ENCODE measurements at regions not wholly inside any gene's neighbourhood (a gene's known extent, or its start where the extent isn't known, plus 50 kb on each side); places are given as distances from the start of the nearest gene placed in this dataset.
A peak's percentile ranks its signal among the peaks of the same experiment; 100 is the strongest.

GRCh38 chr1:244974106-244974505 is 109.8 kb upstream of the HNRNPU start:
- POLR2A ChIA-PET: interaction anchor here (0.6 to 9.0 kb wide), 5 partner anchors 11 to 324 kb away, joined by 3 to 207 read pairs (median 4); partner anchors contain the start of genes COX20 and HNRNPU
- peaks cover 8 to 19% (median 15%) of the 10 kb centered on the region in 7 donors for H3K4me1 Mint-ChIP-seq

GRCh38 chr1:244971552-244972216 is 107.3 kb upstream of the HNRNPU start:
- ChIA-PET CTCF (interaction anchor here (0.8 to 2.0 kb wide), 2 partner anchors 107 to 137 kb away, joined by 3 to 6 read pairs; no protein-coding TSS in a partner anchor), POLR2A (interaction anchor here (0.6 to 9.7 kb wide), 16 partner anchors 20 to 1715 kb away, joined by 3 to 308 read pairs (median 4); partner anchors contain the start of genes ADSS2, CATSPERE, COX20 and HNRNPU)
- no peaks in the 10 kb centered on the region for H3K27me3 ChIP-seq (ENCODE audit: control insufficient read depth in 2 of 2, insufficient read depth in 2 of 2, low read length in 2 of 2)
- peaks cover 0 to 12% (median 0%) of the 10 kb centered on the region in 3 experiments for H3K36me3 ChIP-seq (ENCODE audit: control insufficient read depth in 2 of 3, insufficient read depth in 3 of 3, low read length in 3 of 3)
- H3K27ac Mint-ChIP-seq: peak overlapping the region; percentile 97 to 100 (median 99)
- peak overlapping the region; percentile 81 for H3K4me3 ChIP-seq (ENCODE audit: low read length)
- ATAC-seq (no peak), DNase-seq (no peak)
- peak overlapping the region; percentile 99 for H3K27ac ChIP-seq (ENCODE audit: low read depth, low read length)
- peak overlapping the region; percentile 91 to 95 (median 93) for H3K4me3 Mint-ChIP-seq
- H3K9me3 ChIP-seq (ENCODE audit: control insufficient read depth in 2 of 3, low read length in 3 of 3): no peaks in the 10 kb centered on the region
- peaks cover 0 to 2% (median 0%) of the 10 kb centered on the region in 11 donors for H3K9me3 Mint-ChIP-seq
- H3K4me1 Mint-ChIP-seq: peaks cover 7 to 31% (median 25%) of the 10 kb centered on the region in 7 donors
- intact Hi-C loops (cut with micrococcal nuclease): loop anchor here (1.0 to 5.0 kb wide), 8 partner anchors 71 to 1961 kb away; partner anchors contain the start of genes CATSPERE (in 1 of the 2), CNST (in 1 of the 2), SMYD3 (in 1 of the 2) and TFB2M (in 1 of the 2)
- peaks cover 5 to 12% of the 10 kb centered on the region in 2 donors for H3K4me1 ChIP-seq (ENCODE audit: control insufficient read depth in 2 of 2, insufficient read depth in 2 of 2, low read length in 2 of 2)
- H3K27me3 Mint-ChIP-seq: peaks cover 0 to 14% (median 0%) of the 10 kb centered on the region in 5 donors
- peaks cover 0 to 4% (median 0%) of the 10 kb centered on the region in 5 donors for H3K36me3 Mint-ChIP-seq

More at GRCh38 chr1:244974106-244974505, 109.8 kb upstream of the HNRNPU start:
- Histone ChIP-seq H3K27ac (ENCODE audit: low read depth, low read length) (no peak overlapping the region), H3K4me1 (ENCODE audit: control insufficient read depth in 2 of 2, insufficient read depth in 2 of 2, low read length in 2 of 2) (peaks cover 5 to 11% of the 10 kb centered on the region in 2 donors), H3K9me3 (ENCODE audit: control insufficient read depth in 2 of 3, low read length in 3 of 3) (no peaks in the 10 kb centered on the region), H3K27me3 (ENCODE audit: control insufficient read depth in 2 of 2, insufficient read depth in 2 of 2, low read length in 2 of 2) (no peaks in the 10 kb centered on the region), H3K36me3 (ENCODE audit: control insufficient read depth in 2 of 3, insufficient read depth in 3 of 3, low read length in 3 of 3) (peaks cover 0 to 12% (median 0%) of the 10 kb centered on the region in 3 experiments), H3K4me3 (ENCODE audit: low read length) (no peak overlapping the region)
- peaks cover 0 to 2% (median 0%) of the 10 kb centered on the region in 11 donors for H3K9me3 Mint-ChIP-seq
- CTCF ChIA-PET: interaction anchor here (1.0 to 1.4 kb wide), 2 partner anchors 17 to 68 kb away, joined by 3 to 5 read pairs; no protein-coding TSS in a partner anchor
- intact Hi-C loops (cut with micrococcal nuclease): loop anchor here (5.0 kb wide), 2 partner anchors 372 to 978 kb away; no protein-coding TSS in a partner anchor
- peak overlapping the region in 1 of 9 donors; percentile 26 for H3K27ac Mint-ChIP-seq
- peaks cover 0 to 11% (median 0%) of the 10 kb centered on the region in 5 donors for H3K27me3 Mint-ChIP-seq
- no peak overlapping the region for H3K4me3 Mint-ChIP-seq
- H3K36me3 Mint-ChIP-seq: peaks cover 0 to 3% (median 0%) of the 10 kb centered on the region in 5 donors
- DNase-seq: no peak
- no peak for ATAC-seq

GRCh38 chr1:244970744-244971551 is 106.6 kb upstream of the HNRNPU start:
- Mint-ChIP-seq H3K27ac (peak overlapping the region; percentile 97 to 100 (median 99)), H3K4me1 (peaks cover 7 to 31% (median 25%) of the 10 kb centered on the region in 7 donors), H3K4me3 (peak overlapping the region; percentile 91 to 95 (median 93)), H3K36me3 (peaks cover 0 to 4% (median 0%) of the 10 kb centered on the region in 5 donors), H3K27me3 (peaks cover 0 to 14% (median 0%) of the 10 kb centered on the region in 5 donors), H3K9me3 (peaks cover 0 to 2% (median 0%) of the 10 kb centered on the region in 11 donors)
- peaks cover 5 to 12% of the 10 kb centered on the region in 2 donors for H3K4me1 ChIP-seq (ENCODE audit: control insufficient read depth in 2 of 2, insufficient read depth in 2 of 2, low read length in 2 of 2)
- ChIA-PET POLR2A (interaction anchor here (0.6 to 9.7 kb wide), 15 partner anchors 15 to 1714 kb away, joined by 3 to 308 read pairs (median 4); partner anchors contain the start of genes ADSS2, CATSPERE, COX20 and HNRNPU), CTCF (interaction anchor here (0.8 to 2.0 kb wide), 2 partner anchors 106 to 136 kb away, joined by 3 to 6 read pairs; no protein-coding TSS in a partner anchor)
- no peaks in the 10 kb centered on the region for H3K9me3 ChIP-seq (ENCODE audit: control insufficient read depth in 2 of 3, low read length in 3 of 3)
- peak overlapping the region; percentile 81 for H3K4me3 ChIP-seq (ENCODE audit: low read length)
- peak; percentile 88 for ATAC-seq
- H3K27ac ChIP-seq (ENCODE audit: low read depth, low read length): peak overlapping the region; percentile 99
- no peaks in the 10 kb centered on the region for H3K27me3 ChIP-seq (ENCODE audit: control insufficient read depth in 2 of 2, insufficient read depth in 2 of 2, low read length in 2 of 2)
- DNase-seq: peak; percentile 91 to 97 (median 95)
- intact Hi-C loops (cut with micrococcal nuclease): loop anchor here (1.0 to 5.0 kb wide), 14 partner anchors 53 to 1962 kb away; partner anchors contain the start of genes COX20 (in 2 of the 2), HNRNPU (in 2 of the 2), CATSPERE (in 1 of the 2) and CNST (in 1 of the 2)
- H3K36me3 ChIP-seq (ENCODE audit: control insufficient read depth in 2 of 3, insufficient read depth in 3 of 3, low read length in 3 of 3): peaks cover 0 to 12% (median 0%) of the 10 kb centered on the region in 3 experiments

- H3K36me3 Mint-ChIP-seq: peaks cover 0 to 4% (median 0%) of the 10 kb centered on the region in 5 donors
- intact Hi-C loops (cut with micrococcal nuclease): loop anchor here (1.0 to 5.0 kb wide), 13 partner anchors 52 to 1963 kb away; partner anchors contain the start of genes COX20 (in 2 of the 2), HNRNPU (in 2 of the 2), CATSPERE (in 1 of the 2) and CNST (in 1 of the 2)
- no peaks in the 10 kb centered on the region for H3K27me3 ChIP-seq (ENCODE audit: control insufficient read depth in 2 of 2, insufficient read depth in 2 of 2, low read length in 2 of 2)
- peaks cover 0 to 14% (median 0%) of the 10 kb centered on the region in 5 donors for H3K27me3 Mint-ChIP-seq
- peak overlapping the region; percentile 81 for H3K4me3 ChIP-seq (ENCODE audit: low read length)
- CTCF ChIA-PET: interaction anchor here (0.8 to 2.0 kb wide), 3 partner anchors 106 to 370 kb away, joined by 3 to 17 read pairs (median 6); partner anchors contain the start of gene HNRNPU
- H3K36me3 ChIP-seq (ENCODE audit: control insufficient read depth in 2 of 3, insufficient read depth in 3 of 3, low read length in 3 of 3): peaks cover 0 to 12% (median 0%) of the 10 kb centered on the region in 3 experiments
- DNase-seq (peak in 6 of 9 donors; percentile 75 to 86 (median 80)), ATAC-seq (peak; percentile 61)
- peak overlapping the region; percentile 92 to 98 (median 95) for H3K4me3 Mint-ChIP-seq
- peak overlapping the region; percentile 97 to 100 (median 99) for H3K27ac Mint-ChIP-seq
- POLR2A ChIA-PET: interaction anchor here (0.9 to 9.7 kb wide), 12 partner anchors 21 to 896 kb away, joined by 3 to 308 read pairs (median 7); partner anchors contain the start of genes ADSS2, COX20, DESI2 and HNRNPU
- peaks cover 0 to 2% (median 0%) of the 10 kb centered on the region in 11 donors for H3K9me3 Mint-ChIP-seq
- peak overlapping the region; percentile 99 for H3K27ac ChIP-seq (ENCODE audit: low read depth, low read length)
- peaks cover 5 to 12% of the 10 kb centered on the region in 2 donors for H3K4me1 ChIP-seq (ENCODE audit: control insufficient read depth in 2 of 2, insufficient read depth in 2 of 2, low read length in 2 of 2)
- H3K9me3 ChIP-seq (ENCODE audit: control insufficient read depth in 2 of 3, low read length in 3 of 3): no peaks in the 10 kb centered on the region
- H3K4me1 Mint-ChIP-seq: peaks cover 8 to 31% (median 25%) of the 10 kb centered on the region in 7 donors
Observed at GRCh38 chr1:244970236-244970743, 105.9 kb upstream of the HNRNPU start.

GRCh38 chr1:244969355-244970235 is 105.3 kb upstream of the HNRNPU start:
- H3K9me3 ChIP-seq (ENCODE audit: control insufficient read depth in 2 of 3, low read length in 3 of 3): no peaks in the 10 kb centered on the region
- Mint-ChIP-seq H3K36me3 (peaks cover 0 to 4% (median 0%) of the 10 kb centered on the region in 5 donors), H3K4me3 (peak overlapping the region; percentile 92 to 98 (median 95)), H3K4me1 (peaks cover 9 to 31% (median 25%) of the 10 kb centered on the region in 7 donors), H3K27ac (peak overlapping the region; percentile 97 to 100 (median 99)), H3K27me3 (peaks cover 0 to 14% (median 0%) of the 10 kb centered on the region in 5 donors), H3K9me3 (peaks cover 0 to 2% (median 0%) of the 10 kb centered on the region in 11 donors)
- ChIA-PET POLR2A (interaction anchor here (0.6 to 9.7 kb wide), 17 partner anchors 11 to 922 kb away, joined by 3 to 308 read pairs (median 4); partner anchors contain the start of genes COX20, DESI2 and HNRNPU), CTCF (interaction anchor here (0.8 to 1.6 kb wide), 4 partner anchors 106 to 369 kb away, joined by 3 to 17 read pairs (median 3); partner anchors contain the start of genes COX20 and HNRNPU)
- no peaks in the 10 kb centered on the region for H3K27me3 ChIP-seq (ENCODE audit: control insufficient read depth in 2 of 2, insufficient read depth in 2 of 2, low read length in 2 of 2)
- peaks cover 0 to 12% (median 0%) of the 10 kb centered on the region in 3 experiments for H3K36me3 ChIP-seq (ENCODE audit: control insufficient read depth in 2 of 3, insufficient read depth in 3 of 3, low read length in 3 of 3)
- DNase-seq (peak; percentile 56 to 91 (median 84)), ATAC-seq (peak; percentile 46)
- intact Hi-C loops (cut with micrococcal nuclease): loop anchor here (1.0 to 10.0 kb wide), 15 partner anchors 51 to 1963 kb away; partner anchors contain the start of genes COX20 (in 2 of the 2), HNRNPU (in 2 of the 2), CATSPERE (in 1 of the 2) and CEP170 (in 1 of the 2)
- H3K27ac ChIP-seq (ENCODE audit: low read depth, low read length): peak overlapping the region; percentile 99
- peak overlapping the region; percentile 81 for H3K4me3 ChIP-seq (ENCODE audit: low read length)
- H3K4me1 ChIP-seq (ENCODE audit: control insufficient read depth in 2 of 2, insufficient read depth in 2 of 2, low read length in 2 of 2): peaks cover 6 to 12% of the 10 kb centered on the region in 2 donors

All from naive thymus-derived CD4-positive, alpha-beta T cell (primary cell).